Fibroblast of the aortic adventitia (primary cell): ENCODE measurements at regions not wholly inside any gene's neighbourhood (a gene's known extent, or its start where the extent isn't known, plus 50 kb on each side); places are given as distances from the start of the nearest gene placed in this dataset.
A peak's percentile ranks its signal among the peaks of the same experiment; 100 is the strongest.

Source experiments
- DNase-seq: peaks from one replicate; pipeline ENCODE4 v3.0.0-alpha.2; 2010; ENCODE audit warnings: low read depth
- H3K4me3 ChIP-seq: 2 replicates; pipeline ENCODE4 v1.5.1; 2011; ENCODE audit warnings: low read depth, mild to moderate bottlenecking, control low read depth, low read length, moderate library complexity
- CTCF ChIP-seq: IDR thresholded peaks from 2 replicates; pipeline ENCODE4 v1.5.1; 2011; ENCODE audit warnings: mild to moderate bottlenecking, low read length, control low read depth, inconsistent platforms; ENCODE audit not compliant: insufficient read depth

- TF ChIP-seq CTCF: no peak
- DNase-seq: no peak
- no peak overlapping the region for H3K4me3 ChIP-seq
Measured at GRCh38 chr3:43789028-43789427, 98.3 kb downstream of the ABHD5 start.

GRCh38 chr3:43790060-43790459, 99.3 kb downstream of the ABHD5 start:
- no peak for DNase-seq
- H3K4me3 ChIP-seq: no peak overlapping the region
- TF ChIP-seq CTCF: no peak

- no peak for TF ChIP-seq CTCF
- no peak for DNase-seq
- no peak overlapping the region for H3K4me3 ChIP-seq
Measured at GRCh38 chr3:43790476-43790875, 99.7 kb downstream of the ABHD5 start.

- no peak overlapping the region for H3K4me3 ChIP-seq
- no peak for DNase-seq
- no peak for TF ChIP-seq CTCF
Measured at GRCh38 chr3:43791246-43791645, 100.5 kb downstream of the ABHD5 start.

- no peak overlapping the region for H3K4me3 ChIP-seq
- peak; percentile 7 for TF ChIP-seq CTCF
- peak; percentile 49 for DNase-seq
Measured at GRCh38 chr3:43792904-43793303, 102.2 kb downstream of the ABHD5 start.

GRCh38 chr3:43793648-43794372, 103.1 kb downstream of the ABHD5 start:
- DNase-seq: no peak
- TF ChIP-seq CTCF: no peak
- H3K4me3 ChIP-seq: no peak overlapping the region

- peak; percentile 79 for DNase-seq
- no peak overlapping the region for H3K4me3 ChIP-seq
- TF ChIP-seq CTCF: no peak
Measured at GRCh38 chr3:43794776-43795175, 104.0 kb downstream of the ABHD5 start.
